ENCODE measurements at regions not wholly inside any gene's neighbourhood (a gene's known extent, or its start where the extent isn't known, plus 50 kb on each side); places are given as distances from the start of the nearest gene placed in this dataset.

GRCh38 chr1:69196071-69196470 lies 371.7 kb upstream of the LRRC7 start:
- no peak for TF ChIP-seq CTCF (IDR thresholded peaks at IDR 0.05; ENCODE audit: low read depth, low read length, missing control alignments)
- no peak overlapping the region for H3K4me3 ChIP-seq (replicated peaks; ENCODE audit: low read depth, low read length)
- DNase-seq (ENCODE audit: extremely low read depth, low read depth) = no peak

GRCh38 chr1:69197816-69198215 lies 369.9 kb upstream of the LRRC7 start:
- H3K4me3 ChIP-seq (replicated peaks; ENCODE audit: low read depth, low read length) = no peak overlapping the region
- no peak for DNase-seq (ENCODE audit: extremely low read depth, low read depth)
- no peak for TF ChIP-seq CTCF (IDR thresholded peaks at IDR 0.05; ENCODE audit: low read depth, low read length, missing control alignments)

- no peak for TF ChIP-seq CTCF (IDR thresholded peaks at IDR 0.05; ENCODE audit: low read depth, low read length, missing control alignments)
- no peak overlapping the region for H3K4me3 ChIP-seq (replicated peaks; ENCODE audit: low read depth, low read length)
- no peak for DNase-seq (ENCODE audit: extremely low read depth, low read depth)
Measured at GRCh38 chr1:69201716-69202115, 366.0 kb upstream of the LRRC7 start.

GRCh38 chr1:69203166-69203565 lies 364.6 kb upstream of the LRRC7 start:
- no peak overlapping the region for H3K4me3 ChIP-seq (replicated peaks; ENCODE audit: low read depth, low read length)
- TF ChIP-seq CTCF (IDR thresholded peaks at IDR 0.05; ENCODE audit: low read depth, low read length, missing control alignments) = no peak
- no peak for DNase-seq (ENCODE audit: extremely low read depth, low read depth)

- H3K4me3 ChIP-seq (replicated peaks; ENCODE audit: low read depth, low read length) = no peak overlapping the region
- no peak for TF ChIP-seq CTCF (IDR thresholded peaks at IDR 0.05; ENCODE audit: low read depth, low read length, missing control alignments)
- DNase-seq (ENCODE audit: extremely low read depth, low read depth) = no peak
Measured at GRCh38 chr1:69213644-69214043, 354.1 kb upstream of the LRRC7 start.

- TF ChIP-seq CTCF (IDR thresholded peaks at IDR 0.05; ENCODE audit: low read depth, low read length, missing control alignments) = no peak
- DNase-seq (ENCODE audit: extremely low read depth, low read depth) = no peak
- no peak overlapping the region for H3K4me3 ChIP-seq (replicated peaks; ENCODE audit: low read depth, low read length)
Measured at GRCh38 chr1:69215883-69216282, 351.8 kb upstream of the LRRC7 start.

GRCh38 chr1:69220672-69221071 lies 347.1 kb upstream of the LRRC7 start:
- no peak for DNase-seq (ENCODE audit: extremely low read depth, low read depth)
- H3K4me3 ChIP-seq (replicated peaks; ENCODE audit: low read depth, low read length) = no peak overlapping the region
- TF ChIP-seq CTCF (IDR thresholded peaks at IDR 0.05; ENCODE audit: low read depth, low read length, missing control alignments) = no peak
